ENCODE measurements at regions not wholly inside any gene's neighbourhood (a gene's known extent, or its start where the extent isn't known, plus 50 kb on each side); places are given as distances from the start of the nearest gene placed in this dataset.
"Not testable (repeated sequence)": the region's sequence is repeated elsewhere in the genome, so short reads cannot be mapped to it uniquely, and the experiment has no call there.

- no peak overlapping the region for H3K4me3 ChIP-seq (ENCODE audit: low read depth, low read length)
- H3K4me1 ChIP-seq (ENCODE audit: control insufficient read depth, insufficient read depth, low read length, unreplicated experiment): no peaks in the 10 kb centered on the region
- no peaks in the 10 kb centered on the region for H3K36me3 ChIP-seq (ENCODE audit: insufficient read depth, low read length)
- no peak overlapping the region for H2AFZ ChIP-seq (ENCODE audit: low read length, unreplicated experiment)
- H3K79me2 ChIP-seq (ENCODE audit: control insufficient read depth, insufficient read depth, low read length, unreplicated experiment): no peaks in the 10 kb centered on the region
- H3K27ac ChIP-seq (ENCODE audit: low read depth, low read length): no peak overlapping the region
- no peaks in the 10 kb centered on the region for H3K27me3 ChIP-seq (ENCODE audit: insufficient read depth, low read length)
These were observed 92.3 kb upstream of the CD44 start for GRCh38 chr11:35046681-35047080.

GRCh38 chr11:35047179-35047578 is 91.8 kb upstream of the CD44 start:
- H3K4me3 ChIP-seq (ENCODE audit: low read depth, low read length): no peak overlapping the region
- H2AFZ ChIP-seq (ENCODE audit: low read length, unreplicated experiment): no peak overlapping the region
- no peaks in the 10 kb centered on the region for H3K4me1 ChIP-seq (ENCODE audit: control insufficient read depth, insufficient read depth, low read length, unreplicated experiment)
- no peaks in the 10 kb centered on the region for H3K79me2 ChIP-seq (ENCODE audit: control insufficient read depth, insufficient read depth, low read length, unreplicated experiment)
- no peaks in the 10 kb centered on the region for H3K36me3 ChIP-seq (ENCODE audit: insufficient read depth, low read length)
- no peaks in the 10 kb centered on the region for H3K27me3 ChIP-seq (ENCODE audit: insufficient read depth, low read length)
- no peak overlapping the region for H3K27ac ChIP-seq (ENCODE audit: low read depth, low read length)

- Histone ChIP-seq H3K79me2 (ENCODE audit: control insufficient read depth, insufficient read depth, low read length, unreplicated experiment) (no peaks in the 10 kb centered on the region), H3K27me3 (ENCODE audit: insufficient read depth, low read length) (no peaks in the 10 kb centered on the region), H3K27ac (ENCODE audit: low read depth, low read length) (no peak overlapping the region), H2AFZ (ENCODE audit: low read length, unreplicated experiment) (no peak overlapping the region), H3K36me3 (ENCODE audit: insufficient read depth, low read length) (no peaks in the 10 kb centered on the region), H3K4me1 (ENCODE audit: control insufficient read depth, insufficient read depth, low read length, unreplicated experiment) (no peaks in the 10 kb centered on the region), H3K4me3 (ENCODE audit: low read depth, low read length) (no peak overlapping the region)
These were observed 91.2 kb upstream of the CD44 start for GRCh38 chr11:35047769-35048168.

- H3K27me3 ChIP-seq (ENCODE audit: insufficient read depth, low read length); H2AFZ ChIP-seq (ENCODE audit: low read length, unreplicated experiment); H3K27ac ChIP-seq (ENCODE audit: low read depth, low read length); H3K36me3 ChIP-seq (ENCODE audit: insufficient read depth, low read length); H3K79me2 ChIP-seq (ENCODE audit: control insufficient read depth, insufficient read depth, low read length, unreplicated experiment); H3K4me1 ChIP-seq (ENCODE audit: control insufficient read depth, insufficient read depth, low read length, unreplicated experiment); H3K4me3 ChIP-seq (ENCODE audit: low read depth, low read length): not testable (repeated sequence)
These were observed 90.6 kb upstream of the CD44 start for GRCh38 chr11:35048346-35048745.

- H3K4me1 ChIP-seq (ENCODE audit: control insufficient read depth, insufficient read depth, low read length, unreplicated experiment): no peaks in the 10 kb centered on the region
These were observed 89.0 kb upstream of the CD44 start for GRCh38 chr11:35049859-35050531.

GRCh38 chr11:35050541-35050995 is 88.4 kb upstream of the CD44 start:
- Histone ChIP-seq H2AFZ (ENCODE audit: low read length, unreplicated experiment) (no peak overlapping the region), H3K27ac (ENCODE audit: low read depth, low read length) (no peak overlapping the region), H3K36me3 (ENCODE audit: insufficient read depth, low read length) (no peaks in the 10 kb centered on the region), H3K4me3 (ENCODE audit: low read depth, low read length) (no peak overlapping the region), H3K4me1 (ENCODE audit: control insufficient read depth, insufficient read depth, low read length, unreplicated experiment) (no peaks in the 10 kb centered on the region), H3K79me2 (ENCODE audit: control insufficient read depth, insufficient read depth, low read length, unreplicated experiment) (no peaks in the 10 kb centered on the region), H3K27me3 (ENCODE audit: insufficient read depth, low read length) (no peaks in the 10 kb centered on the region)

More at GRCh38 chr11:35049859-35050531, 89.0 kb upstream of the CD44 start:
- H3K27me3 ChIP-seq (ENCODE audit: insufficient read depth, low read length): no peaks in the 10 kb centered on the region
- no peak overlapping the region for H3K4me3 ChIP-seq (ENCODE audit: low read depth, low read length)
- H3K79me2 ChIP-seq (ENCODE audit: control insufficient read depth, insufficient read depth, low read length, unreplicated experiment): no peaks in the 10 kb centered on the region
- H2AFZ ChIP-seq (ENCODE audit: low read length, unreplicated experiment): no peak overlapping the region
- no peaks in the 10 kb centered on the region for H3K36me3 ChIP-seq (ENCODE audit: insufficient read depth, low read length)
- no peak overlapping the region for H3K27ac ChIP-seq (ENCODE audit: low read depth, low read length)

GRCh38 chr11:35056391-35057093 is 82.4 kb upstream of the CD44 start:
- H3K36me3 ChIP-seq (ENCODE audit: insufficient read depth, low read length): no peaks in the 10 kb centered on the region
- H3K27me3 ChIP-seq (ENCODE audit: insufficient read depth, low read length): no peaks in the 10 kb centered on the region
- H2AFZ ChIP-seq (ENCODE audit: low read length, unreplicated experiment): no peak overlapping the region
- H3K4me3 ChIP-seq (ENCODE audit: low read depth, low read length): no peak overlapping the region
- no peak overlapping the region for H3K27ac ChIP-seq (ENCODE audit: low read depth, low read length)
- H3K79me2 ChIP-seq (ENCODE audit: control insufficient read depth, insufficient read depth, low read length, unreplicated experiment): no peaks in the 10 kb centered on the region
- peaks cover 7% of the 10 kb centered on the region for H3K4me1 ChIP-seq (ENCODE audit: control insufficient read depth, insufficient read depth, low read length, unreplicated experiment)

- Histone ChIP-seq H3K79me2 (ENCODE audit: control insufficient read depth, insufficient read depth, low read length, unreplicated experiment) (no peaks in the 10 kb centered on the region), H3K4me3 (ENCODE audit: low read depth, low read length) (no peak overlapping the region), H3K36me3 (ENCODE audit: insufficient read depth, low read length) (no peaks in the 10 kb centered on the region), H3K27me3 (ENCODE audit: insufficient read depth, low read length) (no peaks in the 10 kb centered on the region), H3K27ac (ENCODE audit: low read depth, low read length) (no peak overlapping the region), H2AFZ (ENCODE audit: low read length, unreplicated experiment) (no peak overlapping the region), H3K4me1 (ENCODE audit: control insufficient read depth, insufficient read depth, low read length, unreplicated experiment) (peaks cover 7% of the 10 kb centered on the region)
These were observed 80.9 kb upstream of the CD44 start for GRCh38 chr11:35057926-35058668.

- Histone ChIP-seq H3K27me3 (ENCODE audit: insufficient read depth, low read length) (no peaks in the 10 kb centered on the region), H3K27ac (ENCODE audit: low read depth, low read length) (no peak overlapping the region), H3K4me1 (ENCODE audit: control insufficient read depth, insufficient read depth, low read length, unreplicated experiment) (peaks cover 7% of the 10 kb centered on the region), H3K36me3 (ENCODE audit: insufficient read depth, low read length) (no peaks in the 10 kb centered on the region), H3K4me3 (ENCODE audit: low read depth, low read length) (no peak overlapping the region), H2AFZ (ENCODE audit: low read length, unreplicated experiment) (no peak overlapping the region), H3K79me2 (ENCODE audit: control insufficient read depth, insufficient read depth, low read length, unreplicated experiment) (no peaks in the 10 kb centered on the region)
These were observed 80.1 kb upstream of the CD44 start for GRCh38 chr11:35058669-35059434.
